Retinal pigment epithelial cell (primary cell): ENCODE measurements at regions not wholly inside any gene's neighbourhood (a gene's known extent, or its start where the extent isn't known, plus 50 kb on each side); places are given as distances from the start of the nearest gene placed in this dataset.

Source experiments
- DNase-seq: peaks from one replicate; pipeline ENCODE4 v3.0.0-alpha.2; 2010; ENCODE audit warnings: low read depth
- H3K4me3 ChIP-seq: 2 replicates; pipeline ENCODE4 v1.5.1; 2011; ENCODE audit warnings: mild to moderate bottlenecking, low read length, control low read depth, moderate library complexity
- CTCF ChIP-seq: conservative IDR thresholded peaks from 2 replicates; pipeline ENCODE4 v1.5.1; 2011; ENCODE audit warnings: low read depth, low read length, control low read depth, inconsistent platforms

DNA sequence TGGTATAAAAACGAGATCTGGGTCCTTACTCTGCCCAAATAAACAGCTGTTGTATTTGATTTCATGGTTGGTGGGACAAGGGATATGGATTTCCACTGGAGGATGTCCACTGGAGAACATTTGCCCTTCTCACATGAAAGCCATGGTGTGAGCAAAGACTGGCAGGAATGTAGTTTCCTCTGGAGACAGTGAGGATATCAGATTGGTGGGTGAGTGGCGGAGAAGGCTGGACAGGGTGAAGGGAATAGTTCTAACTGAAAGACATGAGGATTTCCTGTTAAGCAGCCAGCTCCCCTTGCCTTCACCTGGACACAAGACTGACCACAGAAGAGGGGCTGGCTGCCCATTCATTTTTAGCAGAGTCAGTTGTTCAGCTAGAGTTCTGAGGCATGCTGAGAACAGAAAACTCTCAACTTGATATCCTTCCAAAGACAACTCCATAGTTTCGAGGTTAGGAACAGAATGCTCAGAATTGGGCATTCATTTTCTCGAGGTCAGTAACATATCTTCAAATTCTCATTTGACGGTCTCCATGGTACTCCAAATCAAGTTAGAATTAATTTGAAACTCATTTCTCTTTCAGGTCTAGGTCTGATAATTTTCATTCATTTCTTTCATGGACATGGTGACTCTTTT, 365.7 kb downstream of the LRIG3 start:
- DNase-seq, result no peak
- no peak for TF ChIP-seq CTCF
- H3K4me3 ChIP-seq, result no peak overlapping the region

GRCh38 chr12:58557171-58557570, 363.1 kb downstream of the LRIG3 start:
- DNase-seq, result no peak
- no peak for TF ChIP-seq CTCF
- H3K4me3 ChIP-seq, result no peak overlapping the region

- H3K4me3 ChIP-seq, result no peak overlapping the region
- no peak for DNase-seq
- no peak for TF ChIP-seq CTCF
Observed at GRCh38 chr12:58557661-58558060, 362.6 kb downstream of the LRIG3 start.

- no peak overlapping the region for H3K4me3 ChIP-seq
- DNase-seq, result no peak
- no peak for TF ChIP-seq CTCF
Observed at GRCh38 chr12:58563621-58564020, 356.7 kb downstream of the LRIG3 start.

- TF ChIP-seq CTCF, result no peak
- H3K4me3 ChIP-seq, result no peak overlapping the region
- no peak for DNase-seq
Observed at GRCh38 chr12:58564721-58565120, 355.6 kb downstream of the LRIG3 start.

DNA sequence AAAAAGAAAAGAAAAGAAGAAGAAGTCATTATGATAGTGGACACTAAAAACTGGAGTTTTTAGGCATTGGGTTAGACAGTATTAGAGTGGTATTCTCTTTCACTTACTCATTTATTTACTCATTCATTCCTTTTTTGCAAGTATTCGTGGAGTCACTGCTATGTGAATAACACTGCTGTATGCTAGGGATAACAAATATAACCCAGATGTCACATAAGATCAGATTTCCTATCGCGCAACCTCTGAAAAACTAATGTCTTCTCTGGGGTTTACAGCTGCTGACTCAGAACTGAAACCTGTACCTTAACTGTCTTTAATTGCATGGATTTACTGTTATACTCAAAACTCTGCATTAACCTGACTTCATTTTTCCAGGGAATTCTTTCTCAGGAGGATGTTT, 353.7 kb downstream of the LRIG3 start:
- no peak for TF ChIP-seq CTCF
- H3K4me3 ChIP-seq, result no peak overlapping the region
- no peak for DNase-seq

DNA sequence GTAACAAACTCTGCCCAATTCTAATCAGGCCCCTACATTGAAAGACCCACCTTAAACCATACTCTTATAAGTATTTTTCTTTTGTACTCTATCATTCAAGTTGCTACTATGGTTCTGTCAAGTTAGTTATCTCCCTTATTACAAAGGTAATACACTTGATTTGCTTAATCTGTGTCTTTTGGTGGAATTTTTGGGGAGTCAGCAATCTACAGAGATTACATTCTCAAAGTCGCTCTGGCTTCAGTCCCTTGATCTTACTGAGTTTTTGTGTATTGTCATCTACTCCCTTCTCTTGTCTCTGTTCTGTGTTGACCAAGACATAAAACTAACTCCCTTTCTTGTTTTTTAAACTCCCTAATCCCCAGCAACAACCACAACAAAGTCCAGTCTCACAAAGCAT, 353.1 kb downstream of the LRIG3 start:
- H3K4me3 ChIP-seq, result no peak overlapping the region
- DNase-seq, result no peak
- no peak for TF ChIP-seq CTCF
